CD4-positive, alpha-beta T cell treated with Interleukin-10 for 1 hour (primary cell): ENCODE measurements at regions not wholly inside any gene's neighbourhood (a gene's known extent, or its start where the extent isn't known, plus 50 kb on each side); places are given as distances from the start of the nearest gene placed in this dataset.
"Not testable (repeated sequence)": the region's sequence is repeated elsewhere in the genome, so short reads cannot be mapped to it uniquely, and the experiment has no call there.

ENCODE experiments used
- DNase-seq: peaks from one replicate; pipeline ENCODE4 v3.0.0-alpha.2; 2020

- DNase-seq = no peak
Observed at GRCh38 chr10:91096274-91096673, 124.2 kb upstream of the PCGF5 start.

- no peak for DNase-seq
Observed at GRCh38 chr10:91097313-91097712, 123.2 kb upstream of the PCGF5 start.

DNA sequence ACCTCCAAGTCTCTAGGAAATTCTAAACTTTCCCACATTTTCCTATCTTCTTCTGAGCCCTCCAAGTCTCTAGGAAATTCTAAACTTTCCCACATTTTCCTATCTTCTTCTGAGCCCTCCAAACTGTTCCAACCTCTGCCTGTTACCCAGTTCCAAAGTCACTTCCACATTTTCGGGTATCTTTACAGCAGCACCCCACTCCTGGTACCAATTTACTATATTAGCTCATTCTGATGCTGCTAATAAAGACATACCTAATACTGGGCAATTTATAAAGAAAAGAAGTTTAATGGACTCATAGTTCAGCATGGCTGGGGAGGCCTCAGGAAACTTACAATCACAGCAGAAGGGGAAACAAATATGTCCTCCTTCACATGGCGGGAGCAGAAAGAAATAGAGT is 122.4 kb upstream of the PCGF5 start:
- not testable (repeated sequence) for DNase-seq

DNA sequence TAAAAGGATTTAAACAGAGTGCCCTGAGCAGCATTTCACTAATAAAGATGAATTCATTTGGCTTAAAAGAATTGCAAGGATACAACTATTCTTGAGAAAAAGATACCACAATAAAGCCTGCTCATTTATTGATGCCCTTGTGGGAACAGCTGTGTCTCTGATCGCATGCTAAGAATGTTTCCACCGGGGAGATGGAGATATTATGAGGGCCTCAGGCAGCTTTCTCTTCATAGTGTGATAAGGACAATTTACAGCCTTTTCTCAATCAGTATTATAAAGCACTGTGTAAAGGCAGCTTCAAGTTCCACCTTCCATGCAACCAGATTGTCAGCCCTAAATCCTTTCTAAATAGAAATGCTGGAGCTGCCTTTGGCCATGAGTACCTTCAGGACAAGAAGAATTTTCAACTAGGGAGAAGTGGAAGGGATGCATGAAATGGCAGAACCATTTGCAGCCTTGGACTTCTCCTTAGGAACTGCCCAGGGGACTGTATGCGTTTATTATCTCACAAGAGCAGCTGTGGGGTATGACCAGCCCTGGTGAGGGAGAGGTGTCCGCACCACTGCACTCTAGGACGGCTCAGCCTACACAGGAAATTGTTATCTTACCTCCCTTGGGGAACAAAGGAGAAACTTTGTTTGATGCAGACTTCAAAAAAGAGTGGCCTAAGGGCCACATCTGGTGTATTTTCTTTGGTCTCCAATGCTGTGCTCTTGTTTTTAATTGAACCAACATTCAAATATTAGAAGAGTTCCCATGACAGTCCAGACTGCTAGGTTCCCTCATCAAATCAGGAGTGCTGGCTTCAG is 116.9 kb upstream of the PCGF5 start:
- DNase-seq = no peak

DNA sequence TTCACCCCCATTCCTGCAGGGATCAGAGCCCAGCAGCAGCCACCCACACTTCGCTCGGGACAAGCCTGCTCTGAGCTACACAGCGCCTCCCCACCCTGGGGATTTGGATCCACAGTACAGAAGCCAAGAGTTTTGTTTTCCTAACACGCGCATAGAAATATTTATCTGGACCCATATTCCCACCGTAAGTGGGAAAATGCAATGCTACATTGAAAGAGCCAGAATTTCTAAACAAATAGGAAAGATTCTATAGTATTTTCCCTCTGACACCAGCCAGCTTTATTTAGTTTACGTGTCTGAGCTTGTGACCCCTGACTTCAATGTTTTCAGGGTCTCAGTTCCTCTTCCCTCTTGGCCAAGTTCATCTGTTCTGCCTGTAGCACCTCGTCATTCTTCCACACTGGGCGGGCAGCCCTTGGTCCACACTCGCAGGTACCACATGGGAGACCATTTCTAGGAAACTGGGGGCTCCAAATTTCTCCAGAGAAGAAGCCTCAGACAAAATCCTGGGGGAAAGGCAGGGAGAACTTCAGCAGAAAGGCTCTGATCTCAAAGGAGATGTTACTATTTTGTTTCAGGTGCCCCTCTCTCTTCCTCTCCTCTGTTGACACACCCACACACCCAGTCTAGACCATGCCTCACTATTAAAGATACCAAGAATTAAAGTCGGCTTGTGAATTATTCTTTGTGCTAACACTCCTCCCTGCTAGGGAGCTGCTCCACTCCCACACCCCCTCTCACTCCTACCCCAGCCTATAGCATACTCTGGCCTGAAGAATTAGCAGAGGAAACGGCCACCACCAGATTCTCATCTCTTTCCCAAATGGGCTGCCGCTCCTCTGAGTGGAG is 116.0 kb upstream of the PCGF5 start:
- no peak for DNase-seq

GRCh38 chr10:91105269-91105668 is 115.2 kb upstream of the PCGF5 start:
- DNase-seq = no peak

DNA sequence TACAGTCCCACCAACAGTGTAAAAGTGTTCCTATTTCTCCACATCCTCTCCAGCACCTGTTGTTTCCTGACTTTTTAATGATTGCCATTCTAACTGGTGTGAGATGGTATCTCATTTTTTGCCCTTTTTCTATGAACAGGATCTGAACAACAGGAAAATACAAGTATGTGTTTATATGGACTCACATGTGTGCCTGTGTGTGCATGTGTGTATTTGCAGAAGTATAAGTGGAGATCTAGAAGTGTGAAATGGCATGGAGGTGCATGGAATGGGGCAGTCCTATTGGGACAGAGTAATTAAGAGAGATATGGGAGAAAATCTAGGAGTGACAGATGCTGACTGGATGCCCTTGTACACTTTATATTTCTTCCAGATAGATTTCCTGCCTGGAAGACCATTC is 111.6 kb upstream of the PCGF5 start:
- DNase-seq = no peak

- no peak for DNase-seq
Observed at GRCh38 chr10:91111060-91111459, 109.4 kb upstream of the PCGF5 start.

GRCh38 chr10:91115618-91116390 is 104.7 kb upstream of the PCGF5 start:
- DNase-seq = no peak

- DNase-seq = no peak
Observed at GRCh38 chr10:91117505-91117904, 103.0 kb upstream of the PCGF5 start.

- no peak for DNase-seq
Observed at GRCh38 chr10:91120348-91120747, 100.1 kb upstream of the PCGF5 start.

DNA sequence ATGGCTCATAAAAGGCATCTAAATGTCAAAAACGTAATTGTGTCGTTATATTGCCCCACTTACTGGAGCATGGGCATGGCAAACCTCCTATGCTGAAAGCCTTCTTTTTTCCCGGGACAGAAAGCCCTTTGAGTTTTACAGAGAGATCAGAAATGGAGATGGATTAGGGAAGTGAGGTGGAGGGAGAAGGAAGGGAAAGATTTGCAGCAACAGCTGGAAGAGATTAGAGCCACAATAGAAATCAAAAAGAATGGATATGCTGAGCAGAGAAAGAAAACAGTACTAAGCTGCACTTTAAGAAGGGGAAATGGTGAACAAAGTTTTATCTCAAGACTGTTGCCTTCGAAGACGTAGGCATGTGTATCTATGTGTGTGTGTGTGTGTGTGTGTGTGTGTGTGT is 97.2 kb upstream of the PCGF5 start:
- DNase-seq = no peak

DNA sequence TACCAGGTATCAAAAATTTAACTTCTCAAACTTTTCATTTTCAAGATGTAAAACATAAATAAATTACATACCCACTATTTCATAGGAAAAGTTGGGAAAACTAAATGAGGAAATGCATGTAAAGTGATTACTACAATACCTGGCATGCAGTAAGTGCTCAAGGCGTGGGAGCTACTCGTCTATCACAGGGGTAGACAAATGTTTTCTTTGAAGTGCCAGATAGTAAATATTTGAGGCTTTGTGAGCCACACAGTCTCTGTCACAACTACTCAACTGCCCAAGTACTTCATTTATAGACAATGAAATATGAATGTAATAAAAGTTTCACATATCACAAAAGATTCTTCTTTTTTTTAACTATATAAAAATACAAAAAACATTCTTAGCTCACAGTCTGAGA is 96.4 kb upstream of the PCGF5 start:
- DNase-seq = no peak

GRCh38 chr10:91126471-91126870 is 94.0 kb upstream of the PCGF5 start:
- DNase-seq = no peak

DNA sequence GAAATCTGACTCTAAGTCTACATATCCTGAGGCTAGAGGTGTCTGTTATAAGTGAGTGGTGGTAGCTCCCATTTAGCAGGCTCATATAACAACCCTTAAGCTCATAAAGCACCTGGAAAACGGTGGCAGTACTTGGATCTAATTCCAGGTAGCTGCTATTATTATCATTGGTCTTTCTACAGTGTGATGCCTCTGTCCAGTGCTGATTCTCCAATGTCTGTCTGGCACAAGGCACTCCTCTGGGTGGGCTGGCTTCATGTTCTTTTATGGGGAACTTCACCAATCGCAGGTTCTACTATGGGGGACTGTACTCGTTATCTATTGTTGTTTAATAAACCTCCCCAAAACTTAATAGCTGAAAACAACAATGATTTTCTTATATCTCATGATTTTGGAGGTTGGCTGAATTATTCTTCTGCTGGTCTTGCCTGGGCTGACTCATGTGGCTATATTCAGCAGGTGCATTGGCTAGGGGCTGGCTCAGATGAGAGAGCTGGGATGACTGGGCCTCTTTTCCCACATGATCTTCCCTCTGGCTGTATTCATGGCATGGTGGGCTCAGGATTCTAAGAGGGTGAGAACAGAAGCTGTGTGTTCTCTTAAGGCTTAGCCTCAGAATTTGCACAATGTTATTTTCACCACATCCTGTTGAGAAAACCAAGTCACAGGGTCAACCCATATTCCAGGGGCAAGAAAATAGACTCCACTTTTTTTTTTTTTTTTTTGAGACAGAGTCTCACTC is 93.0 kb upstream of the PCGF5 start:
- DNase-seq = no peak

- DNase-seq = no peak
Observed at GRCh38 chr10:91135113-91135512, 85.3 kb upstream of the PCGF5 start.

GRCh38 chr10:91137011-91137643 is 83.3 kb upstream of the PCGF5 start:
- no peak for DNase-seq

GRCh38 chr10:91137822-91138221 is 82.6 kb upstream of the PCGF5 start:
- DNase-seq = no peak

GRCh38 chr10:91140995-91141549 is 79.4 kb upstream of the PCGF5 start:
- no peak for DNase-seq

- DNase-seq = no peak
Observed at GRCh38 chr10:91144961-91145360, 75.5 kb upstream of the PCGF5 start.

GRCh38 chr10:91146146-91146545 is 74.3 kb upstream of the PCGF5 start:
- DNase-seq = no peak

DNA sequence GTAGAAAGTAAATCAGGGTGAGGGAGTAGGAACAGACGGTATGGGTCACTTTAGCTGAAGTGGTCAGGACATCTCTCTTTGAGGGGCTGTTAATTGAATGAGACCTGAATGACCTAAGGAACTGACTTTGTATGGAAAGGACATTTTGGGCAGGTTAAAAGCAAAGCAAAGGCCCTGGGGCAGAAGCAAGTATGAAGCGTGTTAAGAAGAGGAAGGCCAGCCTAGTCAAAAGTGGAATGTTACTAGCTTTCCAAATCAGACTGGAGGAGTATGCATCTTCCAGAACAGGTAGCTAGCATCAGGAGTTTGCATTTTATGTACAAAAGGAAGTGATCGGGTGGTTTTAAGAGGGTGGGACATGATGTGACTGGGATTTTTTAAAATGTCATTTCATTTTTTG is 70.9 kb upstream of the PCGF5 start:
- DNase-seq = no peak
